Daoy (cell line): ENCODE measurements at regions not wholly inside any gene's neighbourhood (a gene's known extent, or its start where the extent isn't known, plus 50 kb on each side); places are given as distances from the start of the nearest gene placed in this dataset.

Source experiments
- DNase-seq: peaks from one replicate; pipeline ENCODE4 v3.0.0-alpha.2; 2015; ENCODE audit warnings: low read depth

DNA sequence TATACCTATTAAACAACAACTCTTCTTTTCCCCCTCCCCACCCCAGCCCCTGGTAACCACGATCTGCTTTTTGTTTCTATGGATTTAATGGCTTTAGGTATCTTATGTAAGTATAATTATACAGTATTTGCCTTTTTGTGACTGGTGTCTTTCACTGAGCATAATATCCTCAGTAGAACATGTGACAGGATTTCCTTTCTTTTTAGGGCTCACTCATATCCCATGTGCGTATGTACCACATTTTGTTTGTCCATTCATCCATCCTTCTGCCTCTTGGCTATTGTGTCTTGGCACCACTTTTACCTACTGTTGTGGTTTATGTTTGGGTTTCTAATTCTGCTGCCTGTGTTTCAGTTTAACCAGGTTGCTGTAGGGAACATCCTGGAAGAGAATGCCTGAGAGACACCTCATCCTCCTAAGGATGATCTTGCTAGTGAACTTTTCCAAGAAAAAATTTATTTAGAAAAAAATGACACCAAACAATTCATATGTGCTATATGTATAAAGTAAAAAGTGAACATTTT, 77.6 kb upstream of the SESN3 start:
- no peak for DNase-seq

DNA sequence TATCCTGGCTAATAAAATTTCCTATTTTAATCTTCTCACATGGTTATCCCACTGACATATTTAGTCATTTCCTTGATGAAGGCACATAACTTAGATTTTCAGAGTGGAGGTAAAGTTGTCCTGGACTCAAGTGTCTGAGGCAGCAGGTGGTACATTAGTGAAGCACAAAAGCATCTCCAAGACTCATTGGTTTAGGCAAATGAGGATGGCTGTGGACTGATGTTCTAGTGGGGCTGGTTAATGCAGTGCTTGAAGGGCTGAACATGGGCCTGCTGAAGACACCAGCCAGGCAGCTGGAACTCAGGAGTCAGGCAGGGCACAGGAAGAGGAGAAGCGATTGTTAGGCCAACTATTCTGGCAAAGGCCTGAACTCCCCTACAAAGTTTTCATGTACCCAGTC, 76.3 kb upstream of the SESN3 start:
- DNase-seq, result no peak

DNA sequence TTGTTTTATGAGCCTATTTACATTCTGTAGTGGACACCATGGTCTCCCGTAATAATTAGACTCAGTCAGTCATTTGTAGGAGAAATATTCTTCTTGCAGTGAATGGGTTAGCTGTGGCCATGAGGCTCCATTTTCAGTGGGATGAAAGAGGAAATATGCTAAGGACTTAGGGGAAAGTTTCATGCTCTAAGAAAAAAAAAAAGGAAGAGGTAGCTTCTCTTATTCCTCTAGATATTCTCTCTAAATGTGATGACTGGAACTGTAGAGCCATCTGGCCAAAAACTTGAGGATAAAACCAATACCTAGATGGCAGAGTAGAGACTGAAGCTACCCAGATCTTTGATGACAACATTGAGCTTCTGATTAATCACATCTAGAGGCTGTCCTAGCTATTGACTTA, 75.8 kb upstream of the SESN3 start:
- DNase-seq, result no peak

DNA sequence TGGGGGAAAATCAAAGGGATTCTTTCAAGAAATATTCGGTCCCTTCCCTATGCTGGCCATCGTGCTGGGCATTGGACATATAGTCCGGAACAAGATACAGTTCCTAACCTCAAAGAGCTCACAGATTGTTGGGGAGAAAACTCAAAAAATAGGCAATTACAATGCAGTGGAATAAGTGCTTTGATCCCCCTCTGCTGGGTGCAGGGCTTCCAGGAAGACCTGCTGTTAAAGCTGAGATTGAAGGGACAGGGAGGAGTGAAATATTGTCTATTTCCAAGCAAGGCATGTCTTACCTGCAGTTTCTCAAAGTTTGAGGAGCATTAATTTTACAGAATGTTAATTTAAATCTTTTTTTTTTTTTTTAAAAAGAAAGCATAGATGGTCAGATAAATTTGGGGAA, 75.1 kb upstream of the SESN3 start:
- no peak for DNase-seq

DNA sequence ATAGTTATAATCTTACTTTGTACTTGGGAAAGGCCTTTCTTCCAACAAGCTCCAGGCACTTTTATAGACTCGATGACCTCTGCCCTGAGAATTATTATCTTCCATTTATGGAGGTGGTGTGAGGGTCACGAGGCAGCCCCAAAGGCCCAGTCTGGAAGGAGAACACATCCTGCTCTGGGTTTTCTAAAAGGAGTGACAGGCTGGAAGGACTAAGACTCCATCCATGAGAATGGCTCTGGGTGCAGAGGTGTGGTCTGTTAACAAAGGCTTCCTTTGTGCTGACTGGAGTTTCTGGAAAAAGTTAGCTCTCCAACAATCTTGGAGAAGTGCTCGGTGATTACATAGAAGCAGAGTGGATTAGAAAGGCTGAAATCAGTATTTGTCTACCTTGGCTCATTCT, 74.7 kb upstream of the SESN3 start:
- no peak for DNase-seq

DNA sequence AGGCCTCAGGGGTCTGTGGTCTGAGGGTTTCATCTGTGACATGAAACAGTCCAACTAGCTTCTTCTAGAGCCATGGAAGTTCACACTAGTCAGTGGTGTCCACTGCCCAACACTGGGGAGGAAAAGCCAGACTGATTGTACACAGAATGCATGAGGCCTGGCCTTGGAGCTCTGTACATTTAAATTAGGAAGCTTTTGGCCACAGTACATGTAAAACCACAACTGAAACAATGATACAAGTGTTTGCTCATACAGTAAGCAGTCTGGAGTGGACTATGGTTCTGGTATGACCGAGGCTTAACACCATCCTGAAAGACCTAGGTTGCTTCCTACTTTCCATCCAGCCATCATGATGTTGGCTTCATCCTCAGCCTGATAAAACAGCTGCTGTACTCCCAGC, 73.8 kb upstream of the SESN3 start:
- DNase-seq, result no peak

DNA sequence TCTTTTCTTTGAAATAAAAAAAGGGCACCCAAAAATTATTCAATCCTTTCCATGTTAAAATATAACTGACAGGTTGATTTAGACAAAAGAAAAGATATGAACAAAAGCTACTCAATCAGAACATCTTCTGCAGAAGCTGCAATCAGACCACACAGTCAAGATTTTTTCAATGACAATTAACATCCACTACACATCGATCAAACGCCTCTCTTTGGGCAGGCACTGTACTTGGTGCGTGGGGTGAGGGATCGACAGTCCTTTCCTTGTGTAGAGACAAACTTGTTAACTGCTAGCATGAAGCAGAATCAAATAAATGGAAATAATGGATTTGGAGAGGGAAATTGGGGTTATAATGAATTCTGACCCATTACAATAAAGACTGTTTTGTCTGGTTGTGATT, 71.2 kb upstream of the SESN3 start:
- DNase-seq, result no peak

DNA sequence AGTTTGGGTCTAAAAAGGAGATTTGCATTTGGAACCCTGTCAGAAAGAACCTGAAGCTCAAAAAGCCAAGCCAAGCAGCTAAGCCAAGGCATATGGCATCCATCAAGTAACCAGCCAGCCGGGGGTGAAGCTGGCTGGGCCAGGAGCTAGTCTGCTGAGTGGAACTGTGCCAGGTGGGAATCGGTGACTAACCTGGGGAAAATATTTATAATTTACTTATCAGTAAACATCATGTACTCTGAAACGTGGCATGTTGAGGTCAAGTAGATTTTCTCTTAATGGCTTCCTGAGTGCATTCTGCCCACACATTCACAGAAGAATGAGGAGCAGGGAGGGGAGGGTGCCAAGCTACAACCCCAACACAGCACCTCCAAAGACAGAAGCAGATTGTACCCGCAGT, 70.5 kb upstream of the SESN3 start:
- peak; percentile 20 for DNase-seq

DNA sequence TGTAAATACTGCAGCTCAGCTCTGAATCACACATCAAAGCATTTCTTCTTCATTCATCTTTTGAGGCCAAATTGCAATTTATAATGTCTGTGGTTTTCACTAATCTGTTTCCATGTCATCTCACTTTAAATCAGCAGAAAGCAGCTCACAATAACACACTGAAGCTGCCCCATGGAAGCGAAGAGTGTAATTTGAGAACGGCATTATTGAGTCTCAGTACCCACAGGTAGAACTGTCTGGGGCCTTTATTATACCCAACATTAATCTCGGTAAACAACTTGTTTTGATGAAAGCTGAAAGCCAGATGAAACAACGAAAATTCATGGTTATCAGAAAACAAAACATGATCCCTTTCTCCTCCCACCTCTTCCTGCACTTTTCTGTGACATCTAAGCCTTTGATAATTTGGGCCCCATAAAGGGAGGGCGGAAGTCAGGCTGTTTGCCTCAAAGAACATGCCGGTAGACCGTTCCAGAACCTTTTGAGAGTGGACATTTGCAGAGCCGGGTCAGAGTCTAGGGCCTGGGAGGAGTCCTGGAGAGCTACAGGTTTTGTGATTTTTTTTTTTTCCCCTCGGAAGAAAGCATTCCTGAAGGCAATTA, 68.2 kb upstream of the SESN3 start:
- DNase-seq, result peak; percentile 22

DNA sequence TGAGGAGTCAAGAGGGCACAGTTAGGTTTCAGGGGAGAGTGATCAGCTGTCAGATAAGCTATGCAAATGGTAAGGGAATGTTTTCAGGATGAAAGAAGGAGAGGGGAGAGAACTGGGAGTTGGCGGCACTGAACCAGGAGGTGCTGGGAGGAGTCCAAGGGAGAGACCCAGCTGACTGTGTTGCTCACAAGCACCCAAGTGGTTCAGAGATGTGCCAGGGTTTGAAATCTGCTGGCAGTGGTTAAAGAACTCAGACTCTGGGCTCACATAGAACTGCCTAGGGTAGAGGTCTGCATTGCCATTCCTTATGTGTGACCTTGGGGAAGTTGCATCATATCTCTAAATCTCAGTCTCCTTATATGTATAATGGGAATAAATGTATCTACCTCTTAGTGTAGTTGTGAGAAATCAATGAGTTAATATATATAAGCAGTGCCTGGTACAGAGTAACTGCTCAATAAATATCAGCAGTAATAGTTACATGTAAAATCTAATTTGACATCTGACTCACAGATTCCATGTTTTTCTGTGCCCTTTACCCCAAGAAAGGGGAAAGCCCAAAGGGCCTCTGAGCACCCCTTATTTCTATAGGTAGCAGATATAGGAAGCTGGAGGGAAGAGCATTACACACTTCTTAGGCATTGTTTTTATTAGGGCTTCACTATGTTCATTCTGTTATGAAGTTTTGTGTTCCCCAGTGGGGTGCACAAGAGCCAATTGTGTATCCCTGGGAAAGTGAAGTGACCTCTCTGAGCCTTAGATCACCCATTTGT, 66.9 kb upstream of the SESN3 start:
- DNase-seq, result no peak

DNA sequence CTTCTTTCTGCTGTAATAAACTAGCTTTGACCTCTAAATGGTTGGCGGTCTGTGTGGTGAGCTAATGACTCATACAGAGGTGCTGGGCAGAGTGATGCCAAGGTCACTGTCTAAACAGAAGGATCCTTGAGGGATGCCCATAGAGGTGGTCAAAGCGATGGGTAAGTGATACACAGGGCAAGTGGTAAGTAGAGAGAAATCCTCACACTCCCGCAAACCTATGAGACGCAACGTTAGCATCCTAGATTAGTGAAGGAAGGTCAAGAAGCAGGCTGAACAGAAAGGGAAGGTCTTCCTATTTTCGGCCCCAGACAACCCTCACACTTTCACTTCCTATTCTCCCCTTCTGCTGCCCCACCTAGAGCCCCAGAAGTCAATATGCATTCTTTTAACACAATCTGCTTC, 65.6 kb upstream of the SESN3 start:
- no peak for DNase-seq

DNA sequence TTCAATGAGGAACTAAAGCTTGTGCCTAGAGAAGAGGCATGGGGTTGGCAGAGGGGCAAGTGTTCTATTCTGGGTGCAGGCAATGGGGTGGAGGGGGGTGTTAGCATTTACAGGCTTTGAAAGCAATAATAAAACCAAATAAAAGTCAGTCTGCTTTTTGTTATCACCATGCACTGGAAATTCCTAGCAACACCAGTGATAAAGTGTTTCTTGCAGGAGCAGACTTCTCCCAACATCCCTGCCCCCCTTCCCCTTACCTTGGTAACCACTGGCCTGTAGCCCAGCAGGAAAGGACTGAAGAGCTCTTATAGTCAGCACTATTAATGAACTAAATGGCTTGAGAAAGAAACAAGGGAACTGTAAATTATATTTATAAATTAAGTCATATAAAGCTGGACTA, 65.2 kb upstream of the SESN3 start:
- DNase-seq, result no peak

DNA sequence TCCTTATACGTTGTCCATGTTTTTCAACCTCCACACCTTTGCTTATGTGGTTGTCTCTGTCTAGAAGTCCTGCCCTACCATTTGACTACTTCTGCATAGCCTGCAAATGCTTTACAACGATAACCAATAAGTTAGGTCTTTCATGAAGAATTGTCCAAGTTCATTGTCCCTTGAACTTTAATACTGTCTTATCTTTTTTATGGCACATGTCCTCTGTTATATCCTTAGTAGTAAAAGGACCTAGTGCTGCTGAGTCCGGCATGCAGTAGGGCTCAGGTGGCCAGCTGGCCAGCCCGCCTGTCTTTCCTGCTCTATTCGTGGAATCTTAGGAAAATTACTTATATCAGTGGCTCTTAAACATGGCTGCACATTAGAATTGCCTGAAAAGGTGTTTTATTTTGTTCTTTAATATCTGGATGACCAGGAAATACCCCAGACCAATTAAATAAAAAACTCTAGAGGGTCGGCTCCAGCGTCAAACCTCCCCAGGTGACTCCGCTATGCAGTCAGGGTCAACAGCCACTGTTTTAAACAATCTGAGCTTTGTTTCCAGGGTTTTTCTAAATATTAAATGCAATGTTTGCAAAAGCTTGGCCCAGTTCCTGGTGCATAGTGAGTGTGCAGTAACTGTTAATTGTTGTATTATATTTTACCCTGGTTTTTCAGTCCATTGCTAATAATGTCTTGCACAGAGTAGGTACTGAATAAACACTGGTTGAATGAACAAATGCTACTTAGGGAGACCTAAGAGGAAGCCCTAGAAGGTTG, 64.6 kb upstream of the SESN3 start:
- DNase-seq, result no peak

DNA sequence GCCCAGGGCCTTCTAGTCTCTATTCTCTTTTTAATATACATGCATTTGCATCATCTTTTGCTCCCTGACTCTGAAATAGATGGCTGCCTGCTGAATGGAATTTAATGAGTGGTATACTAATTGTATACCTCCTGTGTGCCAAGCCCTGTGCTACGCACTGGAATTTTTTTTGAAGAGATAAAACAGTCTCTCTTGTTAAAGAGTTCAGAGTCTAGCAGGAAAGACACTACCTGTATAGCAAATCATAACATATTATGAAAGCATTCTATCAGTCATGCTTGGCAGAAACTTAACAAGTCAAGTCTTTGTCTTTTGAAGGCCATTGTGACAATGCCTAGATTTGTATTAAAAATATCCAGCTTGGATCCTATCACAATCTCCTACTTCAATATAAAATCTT, 63.7 kb upstream of the SESN3 start:
- DNase-seq, result no peak

DNA sequence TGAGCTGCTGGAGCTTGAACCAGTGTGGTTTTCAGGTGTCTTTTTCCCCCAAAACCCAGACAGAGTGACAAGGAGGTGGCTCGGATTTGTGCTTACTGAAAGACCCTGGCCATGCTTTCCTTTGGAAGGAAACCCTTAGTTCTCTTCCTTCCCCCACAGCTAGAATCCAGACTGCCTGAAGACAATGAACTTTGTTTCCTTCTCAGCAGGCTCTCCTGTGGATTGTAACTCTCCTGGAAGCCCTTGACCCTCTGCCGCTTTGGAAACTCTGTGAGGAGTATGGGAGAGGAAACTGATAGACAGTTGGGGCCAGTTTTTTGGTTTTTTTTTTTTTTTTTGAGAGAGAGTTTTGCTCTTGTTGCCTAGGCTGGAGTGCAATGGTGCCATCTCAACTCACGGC, 62.1 kb upstream of the SESN3 start:
- no peak for DNase-seq

DNA sequence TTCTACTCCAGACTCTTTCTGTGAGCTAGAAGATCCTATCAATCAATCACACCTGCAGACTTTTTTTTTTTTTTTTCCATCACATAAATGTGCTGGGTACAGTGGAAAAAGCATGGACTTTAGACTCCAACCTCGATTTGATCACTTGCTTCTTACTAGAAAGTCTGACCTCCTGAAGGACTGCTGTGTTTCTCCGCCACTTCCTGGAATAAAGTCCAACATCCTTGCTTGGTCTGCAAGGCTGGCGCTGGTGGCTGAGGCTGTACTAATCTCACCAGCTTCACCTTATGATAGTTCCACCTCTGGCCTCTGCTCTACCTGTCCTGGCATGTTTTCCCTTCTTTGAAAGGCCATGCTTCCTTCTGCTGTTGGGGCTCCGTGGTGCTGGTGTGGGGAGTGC, 60.9 kb upstream of the SESN3 start:
- no peak for DNase-seq

DNA sequence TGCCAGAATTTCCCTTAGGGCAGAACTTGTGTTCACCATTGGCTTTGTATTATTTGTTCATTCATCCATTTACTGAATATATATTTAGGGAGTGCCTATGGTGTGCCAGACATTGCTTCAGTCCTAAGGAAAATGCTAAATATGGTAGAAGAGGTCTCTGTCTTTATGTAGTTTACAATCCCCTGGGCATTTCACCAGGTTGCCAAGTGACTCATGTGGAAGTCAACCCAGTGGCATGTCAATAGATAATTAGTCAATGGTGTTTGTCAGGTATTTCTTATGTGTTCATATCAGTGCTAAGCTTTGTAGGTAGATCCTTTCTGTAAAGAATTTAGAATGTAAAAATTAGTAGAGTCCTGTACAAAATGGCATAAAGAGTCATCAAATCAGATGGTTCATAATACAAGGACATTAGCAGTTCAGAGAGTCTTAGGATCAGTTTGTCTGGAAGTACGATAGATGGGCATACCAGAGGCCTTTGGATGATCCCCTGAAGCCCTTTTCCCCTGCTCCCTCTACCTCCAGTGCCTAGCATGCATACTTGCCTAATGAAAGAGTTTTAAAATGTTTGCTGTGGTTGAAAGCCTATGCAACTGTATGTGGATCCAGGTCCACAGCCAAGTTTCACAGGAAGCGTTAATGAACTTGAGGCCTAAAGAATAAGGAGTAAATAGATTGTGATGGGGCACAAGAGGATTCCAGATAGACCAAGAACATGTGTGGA, 58.5 kb upstream of the SESN3 start:
- DNase-seq, result peak; percentile 28

DNA sequence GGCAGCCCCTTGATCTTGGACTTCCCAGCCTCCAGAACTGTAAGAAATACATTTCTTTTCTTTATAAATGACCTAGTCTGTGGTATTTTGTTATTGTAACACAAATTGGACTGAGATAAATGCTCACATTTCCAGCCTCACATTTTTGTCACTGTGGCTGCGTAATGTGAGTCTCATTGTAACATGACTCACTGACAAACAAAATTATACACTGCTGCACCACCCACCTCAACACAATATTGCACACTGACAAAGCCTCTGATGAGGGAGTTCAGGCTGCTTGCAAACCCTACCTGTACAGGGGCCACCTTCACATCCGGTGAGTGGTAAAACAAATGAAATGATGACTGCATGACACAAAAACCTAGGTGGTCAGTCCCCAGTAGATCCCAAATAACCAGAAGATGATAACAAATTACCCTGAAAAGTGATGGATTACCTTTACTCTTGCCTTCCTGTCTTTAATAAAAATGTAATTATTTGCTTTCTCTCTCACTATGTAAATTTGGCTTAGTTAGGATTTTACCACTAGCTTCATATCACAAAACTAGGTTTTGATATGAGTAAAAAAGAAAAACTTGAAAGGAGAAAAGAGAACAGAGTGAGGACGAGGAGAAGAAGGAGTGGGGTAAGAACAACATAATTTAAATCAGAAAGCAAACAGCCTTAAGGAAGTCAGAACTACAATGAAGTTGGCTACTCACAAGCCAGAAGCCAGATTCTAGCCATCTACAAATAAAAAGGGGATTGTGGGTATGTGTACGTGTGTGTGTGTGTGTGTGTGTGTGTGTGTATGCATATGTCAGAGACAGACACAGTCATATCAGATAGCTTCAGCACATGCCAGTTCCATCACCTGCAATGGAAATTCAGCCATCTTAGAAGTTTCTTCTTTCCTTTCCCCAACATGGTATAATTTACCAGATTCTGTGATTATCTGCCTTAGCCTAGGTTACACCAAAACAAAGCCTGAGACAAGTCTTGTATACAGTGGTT, 53.4 kb upstream of the SESN3 start:
- peak; percentile 21 for DNase-seq

DNA sequence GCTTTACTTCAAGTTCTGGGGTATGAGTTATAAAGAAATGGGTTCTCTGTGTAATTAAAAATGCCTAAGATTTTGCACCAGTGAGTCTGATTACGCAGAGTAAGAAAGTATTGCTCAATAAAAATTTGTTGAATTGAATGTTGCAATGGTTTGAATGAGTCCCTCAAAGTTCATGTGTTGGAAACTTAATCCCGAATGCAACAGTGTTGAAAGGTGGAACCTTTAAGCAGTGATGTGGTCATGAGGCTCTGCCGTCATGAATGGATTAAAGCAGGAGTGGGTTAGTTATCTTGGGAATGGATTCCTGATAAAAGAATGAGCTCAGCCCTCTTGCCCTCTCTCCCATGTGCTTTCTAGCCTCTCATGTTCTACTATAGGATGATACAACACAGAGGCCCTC, 52.6 kb upstream of the SESN3 start:
- DNase-seq, result peak; percentile 11

DNA sequence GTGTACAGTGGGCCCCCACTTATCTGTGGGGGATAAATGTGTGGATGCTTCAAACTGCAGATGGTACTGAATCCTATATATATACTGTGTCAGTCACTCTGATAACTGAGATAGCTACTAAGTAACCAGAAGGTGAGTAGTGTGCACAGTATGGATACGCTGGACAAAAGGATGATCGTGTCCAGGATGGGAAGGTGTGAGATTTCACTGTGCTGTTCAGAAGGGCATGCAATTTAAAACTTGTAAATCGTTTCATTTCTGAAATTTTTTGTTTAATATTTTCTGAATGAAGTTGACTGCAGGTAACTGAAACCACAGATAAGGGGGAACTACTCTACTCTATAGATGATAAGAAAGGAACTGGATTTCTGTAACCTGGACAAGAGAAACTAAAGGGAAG, 52.1 kb upstream of the SESN3 start:
- no peak for DNase-seq

DNA sequence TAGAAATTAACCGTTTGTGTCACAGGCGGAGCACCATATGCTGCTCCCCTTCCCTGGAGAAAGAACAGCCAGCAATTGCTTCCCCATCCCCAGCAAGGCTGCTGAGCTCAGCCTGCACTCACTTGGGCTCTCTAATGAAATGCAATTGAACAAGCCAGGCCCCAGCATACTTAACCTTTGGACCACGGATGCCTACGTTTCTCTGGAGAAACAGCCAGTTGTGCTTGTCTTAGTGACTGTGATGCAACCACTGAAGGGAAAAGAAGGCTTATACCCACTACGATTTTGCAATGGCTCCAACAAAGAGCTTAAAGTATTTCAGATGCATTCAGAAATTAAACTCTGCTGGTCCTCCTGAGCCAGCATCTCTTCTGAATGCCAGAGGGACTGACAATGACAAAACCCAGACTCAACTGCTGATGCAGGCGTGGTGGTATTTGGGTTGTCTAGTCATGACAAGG, 51.3 kb upstream of the SESN3 start:
- DNase-seq, result no peak
